ENCODE measurements at regions not wholly inside any gene's neighbourhood (a gene's known extent, or its start where the extent isn't known, plus 50 kb on each side); places are given as distances from the start of the nearest gene placed in this dataset.

DNA sequence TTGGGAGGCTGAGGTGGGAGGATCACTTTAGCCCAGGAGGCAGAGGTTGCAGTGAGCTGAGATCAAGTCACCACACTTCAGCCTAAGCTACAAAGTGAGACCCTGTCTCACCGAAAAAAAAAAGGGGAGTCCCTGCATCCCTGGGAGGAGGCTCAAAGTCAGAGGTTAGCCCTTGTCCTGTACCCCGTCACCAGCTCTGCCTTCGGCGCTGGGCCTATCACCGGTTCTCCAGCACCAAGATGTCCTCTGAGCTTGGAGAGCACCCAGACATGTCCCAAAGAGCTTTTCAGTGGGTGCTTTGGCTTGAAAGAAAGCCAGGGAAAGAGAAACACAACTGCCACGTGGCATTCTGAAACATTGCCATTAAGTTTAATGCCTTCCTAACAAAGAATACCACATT, 356.9 kb upstream of the TSHZ3 start:
- no peaks in the 10 kb centered on the region for H3K4me1 Mint-ChIP-seq (ENCODE audit: low read depth)
- no peak overlapping the region for H3K4me3 Mint-ChIP-seq
- H3K27me3 Mint-ChIP-seq = no peaks in the 10 kb centered on the region
- H3K36me3 Mint-ChIP-seq (ENCODE audit: low read depth) = no peaks in the 10 kb centered on the region
- no peak overlapping the region for H3K27ac Mint-ChIP-seq
- peaks cover 13% of the 10 kb centered on the region for H3K9me3 Mint-ChIP-seq

DNA sequence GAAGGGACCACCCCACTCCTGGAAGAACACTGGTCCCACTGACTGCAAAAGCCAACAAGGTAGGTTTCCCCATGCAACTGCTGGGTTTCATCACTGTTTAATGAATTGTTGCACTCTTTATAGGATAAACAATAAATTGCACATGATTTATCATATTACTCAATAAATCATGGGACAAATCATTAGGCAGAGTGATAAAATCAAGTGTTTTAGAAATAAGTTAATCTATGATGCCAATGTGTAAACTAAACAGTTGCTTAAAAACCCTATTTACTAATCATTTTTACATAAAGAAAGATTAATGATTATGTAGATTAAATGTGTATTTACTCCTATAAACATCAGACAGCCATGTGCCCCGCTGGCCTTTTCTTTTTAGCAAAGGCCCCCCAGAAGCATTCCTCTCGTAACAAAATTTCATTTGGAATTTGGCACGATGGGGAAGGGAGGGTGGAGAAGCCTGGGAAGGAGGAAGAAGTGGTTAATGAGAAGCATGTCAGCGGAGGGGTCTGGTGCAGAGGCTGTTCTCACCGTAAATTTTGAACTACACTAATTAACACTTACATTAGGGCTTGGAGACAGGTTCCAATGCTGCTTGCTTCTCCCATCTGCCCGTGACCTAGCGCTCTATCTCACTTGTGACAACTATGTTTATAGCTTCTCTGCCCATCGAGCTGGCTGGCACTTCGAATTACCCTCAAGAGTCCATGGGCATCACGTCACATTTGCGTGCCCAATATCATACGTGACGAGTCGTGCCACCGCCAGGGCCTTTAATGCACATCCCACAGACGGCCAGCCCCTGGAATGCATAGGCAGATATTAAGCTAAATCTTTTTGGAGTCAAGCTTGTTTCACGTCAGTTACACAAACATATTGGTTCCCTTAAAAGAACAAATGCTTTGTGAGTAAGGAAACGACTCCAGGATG, 357.7 kb upstream of the TSHZ3 start:
- Mint-ChIP-seq H3K4me3 (no peak overlapping the region), H3K4me1 (ENCODE audit: low read depth) (no peaks in the 10 kb centered on the region), H3K27me3 (peaks cover 3% of the 10 kb centered on the region), H3K9me3 (peaks cover 17% of the 10 kb centered on the region), H3K36me3 (ENCODE audit: low read depth) (no peaks in the 10 kb centered on the region), H3K27ac (no peak overlapping the region)

DNA sequence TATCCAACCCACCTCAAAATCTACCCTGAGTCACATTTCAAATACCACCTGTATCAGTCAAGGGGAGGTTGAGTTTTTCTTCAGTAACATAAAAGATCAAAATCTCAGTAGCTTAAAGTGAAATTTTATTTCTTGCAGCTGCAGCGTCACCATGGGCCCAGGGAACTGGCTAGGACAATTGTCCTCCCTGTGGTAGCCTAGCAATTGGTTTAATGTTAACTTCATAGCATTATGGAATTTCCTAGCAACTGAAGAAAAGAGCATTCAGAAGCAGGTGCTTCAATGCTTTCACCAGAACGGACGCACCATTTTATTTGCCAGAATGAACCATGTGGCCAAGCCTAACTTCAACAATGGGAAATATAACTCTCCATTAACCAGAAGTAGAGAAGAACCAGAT, 359.3 kb upstream of the TSHZ3 start:
- Mint-ChIP-seq H3K9me3 (peaks cover 11% of the 10 kb centered on the region), H3K4me3 (no peak overlapping the region), H3K27ac (no peak overlapping the region), H3K27me3 (peaks cover 3% of the 10 kb centered on the region), H3K4me1 (ENCODE audit: low read depth) (no peaks in the 10 kb centered on the region), H3K36me3 (ENCODE audit: low read depth) (no peaks in the 10 kb centered on the region)

DNA sequence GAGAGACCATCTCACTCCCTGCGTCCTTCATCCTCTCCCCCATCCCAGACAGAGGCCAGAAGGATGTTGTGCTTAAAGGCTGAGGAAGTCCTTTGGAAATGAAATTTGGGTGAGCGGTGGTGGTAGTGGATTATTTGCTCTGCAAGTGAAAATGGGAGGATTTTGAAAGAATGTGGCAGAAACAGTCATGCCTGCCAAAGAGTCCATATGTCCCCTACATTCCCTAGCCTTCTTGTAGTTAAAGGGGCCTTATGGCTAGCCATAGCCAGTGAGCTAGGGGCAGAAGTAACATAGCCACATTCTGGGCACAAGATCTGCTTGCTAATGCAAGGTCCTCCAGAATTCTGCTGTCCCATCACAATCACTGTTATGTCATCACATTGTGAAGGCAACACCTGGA, 360.2 kb upstream of the TSHZ3 start:
- peaks cover 4% of the 10 kb centered on the region for H3K9me3 Mint-ChIP-seq
- no peaks in the 10 kb centered on the region for H3K4me1 Mint-ChIP-seq (ENCODE audit: low read depth)
- H3K4me3 Mint-ChIP-seq = no peak overlapping the region
- H3K36me3 Mint-ChIP-seq (ENCODE audit: low read depth) = no peaks in the 10 kb centered on the region
- H3K27ac Mint-ChIP-seq = no peak overlapping the region
- H3K27me3 Mint-ChIP-seq = peaks cover 3% of the 10 kb centered on the region

DNA sequence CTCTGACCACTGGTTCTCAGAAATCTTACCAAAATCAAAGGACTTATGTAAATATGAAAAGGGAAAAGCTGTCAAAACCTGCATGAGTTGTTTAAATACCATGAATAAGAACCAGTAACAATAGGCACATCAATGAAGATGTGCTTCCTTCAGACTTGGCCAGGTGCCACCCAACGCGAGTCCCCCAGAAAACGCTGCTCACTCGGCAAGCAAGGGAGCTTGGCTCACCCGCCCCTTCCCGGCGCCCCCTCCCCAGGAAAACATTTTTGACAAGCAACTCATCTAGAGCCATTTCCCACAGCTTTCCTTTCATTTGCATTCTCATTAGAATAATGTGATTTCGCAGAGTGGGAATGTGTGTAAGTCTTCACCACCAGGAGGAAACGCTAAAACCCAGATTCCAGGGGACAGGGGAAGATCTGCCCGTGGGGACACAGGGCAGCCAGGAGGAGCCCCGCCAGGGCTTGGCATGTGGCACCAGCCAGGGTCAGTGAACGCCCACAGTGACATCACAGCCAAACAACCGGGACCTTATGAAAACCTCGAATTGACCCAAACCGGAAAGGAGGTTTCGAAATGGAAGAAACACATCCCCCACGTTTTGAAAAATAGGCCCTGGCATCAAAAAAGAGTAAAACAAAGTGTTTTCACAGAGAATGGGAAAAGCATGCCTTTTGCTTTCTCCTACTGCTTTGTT, 366.2 kb upstream of the TSHZ3 start:
- Mint-ChIP-seq H3K36me3 (ENCODE audit: low read depth) (no peaks in the 10 kb centered on the region), H3K9me3 (peaks cover 4% of the 10 kb centered on the region), H3K4me3 (no peak overlapping the region), H3K27ac (no peak overlapping the region), H3K4me1 (ENCODE audit: low read depth) (no peaks in the 10 kb centered on the region), H3K27me3 (peaks cover 3% of the 10 kb centered on the region)

DNA sequence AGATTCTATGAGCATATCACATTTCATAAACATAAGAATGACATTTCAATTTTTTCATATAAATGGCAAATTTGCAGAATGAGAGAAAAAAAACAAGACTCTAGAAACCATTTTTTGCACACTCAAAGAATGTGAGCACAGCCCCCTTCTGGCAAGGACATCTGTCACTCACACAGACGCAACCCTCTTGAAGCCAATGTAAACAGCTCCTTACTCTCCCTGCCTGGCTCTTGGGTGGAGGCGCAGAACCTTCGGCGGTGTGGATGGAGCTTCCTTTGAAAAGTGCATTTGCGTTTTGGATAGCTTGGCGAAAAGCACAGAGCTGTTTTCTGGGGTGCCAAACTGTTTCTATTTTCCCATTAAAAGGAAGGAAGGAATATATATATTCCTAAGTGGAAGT, 367.6 kb upstream of the TSHZ3 start:
- Mint-ChIP-seq H3K27me3 (no peaks in the 10 kb centered on the region), H3K4me1 (ENCODE audit: low read depth) (no peaks in the 10 kb centered on the region), H3K36me3 (ENCODE audit: low read depth) (no peaks in the 10 kb centered on the region), H3K9me3 (no peaks in the 10 kb centered on the region), H3K4me3 (no peak overlapping the region), H3K27ac (no peak overlapping the region)

DNA sequence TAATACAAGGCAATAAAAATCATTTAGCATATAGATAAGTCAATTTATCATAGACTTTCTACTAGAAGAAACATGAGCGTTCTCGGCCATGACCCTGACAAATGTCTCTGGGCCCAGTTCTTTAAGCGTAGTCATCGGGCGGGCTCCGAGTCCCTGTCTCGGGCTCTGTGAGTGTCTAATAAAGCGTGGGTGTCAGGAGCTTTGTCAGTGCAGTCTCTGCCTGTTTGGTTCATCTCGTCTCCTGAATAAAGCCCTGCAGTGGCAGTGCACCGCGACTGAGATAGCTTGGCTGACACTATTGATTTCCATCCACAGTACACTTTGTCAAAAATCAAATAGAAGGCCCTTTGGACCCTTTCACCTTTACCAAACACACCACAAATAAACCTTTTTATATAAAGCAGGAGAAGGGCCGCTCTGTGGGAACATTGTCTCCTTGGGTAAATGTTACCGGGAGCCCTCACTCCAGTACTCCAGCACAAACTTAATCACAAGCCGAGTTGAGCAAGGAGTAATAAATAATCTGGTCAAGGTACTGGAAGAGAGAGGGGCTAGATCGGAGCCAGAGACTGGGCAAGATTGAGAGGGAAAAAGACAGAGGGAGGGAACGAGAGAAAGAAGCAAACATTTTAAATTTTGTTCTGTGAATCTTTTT, 368.2 kb upstream of the TSHZ3 start:
- no peak overlapping the region for H3K27ac Mint-ChIP-seq
- H3K4me3 Mint-ChIP-seq = no peak overlapping the region
- H3K4me1 Mint-ChIP-seq (ENCODE audit: low read depth) = no peaks in the 10 kb centered on the region
- no peaks in the 10 kb centered on the region for H3K36me3 Mint-ChIP-seq (ENCODE audit: low read depth)
- H3K27me3 Mint-ChIP-seq = no peaks in the 10 kb centered on the region
- no peaks in the 10 kb centered on the region for H3K9me3 Mint-ChIP-seq

GRCh38 chr19:31718032-31718431, 368.8 kb upstream of the TSHZ3 start:
- H3K9me3 Mint-ChIP-seq = no peaks in the 10 kb centered on the region
- no peak overlapping the region for H3K27ac Mint-ChIP-seq
- no peak overlapping the region for H3K4me3 Mint-ChIP-seq
- no peaks in the 10 kb centered on the region for H3K27me3 Mint-ChIP-seq
- H3K4me1 Mint-ChIP-seq (ENCODE audit: low read depth) = no peaks in the 10 kb centered on the region
- no peaks in the 10 kb centered on the region for H3K36me3 Mint-ChIP-seq (ENCODE audit: low read depth)

DNA sequence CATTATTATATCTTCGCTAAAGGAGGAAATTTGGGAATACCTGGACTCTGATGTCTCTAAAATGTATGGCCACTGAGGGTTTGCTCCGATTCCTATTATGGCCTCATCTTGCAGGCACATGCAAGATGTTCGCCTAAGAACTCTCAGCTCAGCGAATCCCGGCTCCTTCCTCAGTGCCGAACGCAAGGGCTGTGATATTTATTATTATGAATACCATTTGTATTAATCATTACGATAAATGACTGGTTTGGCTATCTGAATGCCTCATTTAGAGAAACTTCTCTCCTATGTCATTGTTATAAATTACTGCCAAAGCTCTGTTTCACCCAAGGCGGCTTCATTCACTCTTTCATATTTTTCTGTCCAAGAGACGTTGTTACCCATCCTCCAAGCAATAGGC, 369.7 kb upstream of the TSHZ3 start:
- Mint-ChIP-seq H3K4me3 (no peak overlapping the region), H3K36me3 (ENCODE audit: low read depth) (no peaks in the 10 kb centered on the region), H3K27ac (no peak overlapping the region), H3K27me3 (no peaks in the 10 kb centered on the region), H3K9me3 (no peaks in the 10 kb centered on the region), H3K4me1 (ENCODE audit: low read depth) (no peaks in the 10 kb centered on the region)

DNA sequence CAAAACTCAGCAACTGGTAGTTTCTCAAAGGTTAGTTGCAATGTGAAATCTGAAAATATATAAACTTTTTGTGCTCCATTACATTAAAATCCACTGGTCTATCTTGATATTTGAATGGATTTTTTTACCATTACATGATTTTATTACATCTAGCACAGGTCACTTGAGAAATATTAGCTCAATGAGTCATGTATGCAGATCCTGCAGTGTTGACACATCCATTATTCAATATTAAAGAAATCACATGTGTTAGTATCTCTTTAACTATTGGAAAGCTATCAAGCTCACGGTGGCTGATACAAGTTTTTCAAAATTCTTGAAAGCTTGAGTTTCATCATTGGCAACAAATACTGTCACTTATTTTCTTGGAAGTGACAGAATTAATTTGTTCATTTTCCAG, 373.9 kb upstream of the TSHZ3 start:
- no peaks in the 10 kb centered on the region for H3K27me3 Mint-ChIP-seq
- no peaks in the 10 kb centered on the region for H3K4me1 Mint-ChIP-seq (ENCODE audit: low read depth)
- H3K4me3 Mint-ChIP-seq = no peak overlapping the region
- H3K27ac Mint-ChIP-seq = no peak overlapping the region
- no peaks in the 10 kb centered on the region for H3K9me3 Mint-ChIP-seq
- H3K36me3 Mint-ChIP-seq (ENCODE audit: low read depth) = no peaks in the 10 kb centered on the region

DNA sequence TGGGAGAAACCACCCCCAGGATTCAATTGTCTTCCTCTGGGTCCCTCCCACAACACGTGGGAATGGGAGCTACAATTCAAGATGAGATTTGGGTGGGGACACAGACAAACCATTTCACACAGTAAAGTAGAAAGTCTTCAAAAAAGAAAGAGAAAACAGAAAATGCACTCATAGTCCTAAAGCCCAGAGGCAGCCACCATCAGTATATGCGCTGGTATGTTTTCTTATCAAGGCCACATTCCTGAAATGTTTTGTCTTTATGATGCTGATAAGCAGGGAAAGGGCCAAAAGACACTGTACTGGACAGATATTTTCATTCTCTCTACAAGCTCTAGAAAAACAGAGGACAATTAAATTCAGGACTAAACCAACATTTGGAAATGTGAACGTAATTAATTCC, 375.8 kb upstream of the TSHZ3 start:
- Mint-ChIP-seq H3K27ac (no peak overlapping the region), H3K27me3 (no peaks in the 10 kb centered on the region), H3K9me3 (no peaks in the 10 kb centered on the region), H3K36me3 (ENCODE audit: low read depth) (no peaks in the 10 kb centered on the region), H3K4me1 (ENCODE audit: low read depth) (no peaks in the 10 kb centered on the region), H3K4me3 (no peak overlapping the region)

DNA sequence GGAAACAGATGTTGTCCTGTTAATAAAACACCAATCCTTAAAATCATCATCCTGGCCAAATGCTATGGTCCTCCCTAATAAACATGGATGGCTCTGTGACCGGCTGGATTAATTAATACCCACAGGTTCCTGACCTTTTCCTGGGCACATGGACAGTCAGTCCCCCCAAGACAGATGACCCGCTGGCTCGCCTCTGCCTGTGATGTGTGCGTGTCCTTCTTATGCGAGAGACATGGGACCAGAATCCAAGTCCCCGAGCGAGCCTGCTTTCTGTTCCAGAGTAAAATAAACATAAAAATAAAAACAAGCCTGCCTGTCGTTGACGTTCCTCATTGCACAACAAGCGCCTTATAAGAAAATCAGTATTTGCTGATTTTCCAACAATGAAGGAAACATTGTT, 378.3 kb upstream of the TSHZ3 start:
- Mint-ChIP-seq H3K36me3 (ENCODE audit: low read depth) (no peaks in the 10 kb centered on the region), H3K4me3 (no peak overlapping the region), H3K27ac (no peak overlapping the region), H3K27me3 (no peaks in the 10 kb centered on the region), H3K9me3 (no peaks in the 10 kb centered on the region), H3K4me1 (ENCODE audit: low read depth) (no peaks in the 10 kb centered on the region)

GRCh38 chr19:31730270-31730669, 381.0 kb upstream of the TSHZ3 start:
- H3K4me3 Mint-ChIP-seq = no peak overlapping the region
- no peaks in the 10 kb centered on the region for H3K27me3 Mint-ChIP-seq
- H3K36me3 Mint-ChIP-seq (ENCODE audit: low read depth) = no peaks in the 10 kb centered on the region
- no peaks in the 10 kb centered on the region for H3K9me3 Mint-ChIP-seq
- no peaks in the 10 kb centered on the region for H3K4me1 Mint-ChIP-seq (ENCODE audit: low read depth)
- H3K27ac Mint-ChIP-seq = no peak overlapping the region

GRCh38 chr19:31733591-31733990, 384.4 kb upstream of the TSHZ3 start:
- no peaks in the 10 kb centered on the region for H3K4me1 Mint-ChIP-seq (ENCODE audit: low read depth)
- H3K9me3 Mint-ChIP-seq = no peaks in the 10 kb centered on the region
- H3K27me3 Mint-ChIP-seq = peaks cover 4% of the 10 kb centered on the region
- H3K27ac Mint-ChIP-seq = no peak overlapping the region
- no peak overlapping the region for H3K4me3 Mint-ChIP-seq
- H3K36me3 Mint-ChIP-seq (ENCODE audit: low read depth) = no peaks in the 10 kb centered on the region

- Mint-ChIP-seq H3K27ac (no peak overlapping the region), H3K36me3 (ENCODE audit: low read depth) (no peaks in the 10 kb centered on the region), H3K4me1 (ENCODE audit: low read depth) (no peaks in the 10 kb centered on the region), H3K27me3 (peaks cover 4% of the 10 kb centered on the region), H3K4me3 (no peak overlapping the region), H3K9me3 (no peaks in the 10 kb centered on the region)
Observed at GRCh38 chr19:31742249-31742648, 393.0 kb upstream of the TSHZ3 start.
